ENCODE measurements at regions not wholly inside any gene's neighbourhood (a gene's known extent, or its start where the extent isn't known, plus 50 kb on each side); places are given as distances from the start of the nearest gene placed in this dataset.

- TF ChIP-seq CTCF (IDR thresholded peaks at IDR 0.05; ENCODE audit: insufficient read depth, low read depth, low read length, missing control alignments) = no peak
- DNase-seq (ENCODE audit: low read depth) = no peak
- no peak overlapping the region for H3K4me3 ChIP-seq (ENCODE audit: low read length)
These were observed 845.1 kb downstream of the DACH1 start for GRCh38 chr13:71021825-71022422.

- no peak overlapping the region for H3K4me3 ChIP-seq (ENCODE audit: low read length)
- TF ChIP-seq CTCF (IDR thresholded peaks at IDR 0.05; ENCODE audit: insufficient read depth, low read depth, low read length, missing control alignments) = no peak
- DNase-seq (ENCODE audit: low read depth) = no peak
These were observed 848.0 kb downstream of the DACH1 start for GRCh38 chr13:71018995-71019394.

GRCh38 chr13:71018544-71018943 lies 848.5 kb downstream of the DACH1 start:
- DNase-seq (ENCODE audit: low read depth) = no peak
- no peak overlapping the region for H3K4me3 ChIP-seq (ENCODE audit: low read length)
- TF ChIP-seq CTCF (IDR thresholded peaks at IDR 0.05; ENCODE audit: insufficient read depth, low read depth, low read length, missing control alignments) = no peak

GRCh38 chr13:71017607-71018006 lies 849.4 kb downstream of the DACH1 start:
- TF ChIP-seq CTCF (IDR thresholded peaks at IDR 0.05; ENCODE audit: insufficient read depth, low read depth, low read length, missing control alignments) = no peak
- H3K4me3 ChIP-seq (ENCODE audit: low read length) = no peak overlapping the region
- no peak for DNase-seq (ENCODE audit: low read depth)

GRCh38 chr13:71015516-71015915 lies 851.5 kb downstream of the DACH1 start:
- no peak for TF ChIP-seq CTCF (IDR thresholded peaks at IDR 0.05; ENCODE audit: insufficient read depth, low read depth, low read length, missing control alignments)
- no peak for DNase-seq (ENCODE audit: low read depth)
- H3K4me3 ChIP-seq (ENCODE audit: low read length) = no peak overlapping the region

- no peak for DNase-seq (ENCODE audit: low read depth)
- TF ChIP-seq CTCF (IDR thresholded peaks at IDR 0.05; ENCODE audit: insufficient read depth, low read depth, low read length, missing control alignments) = no peak
- H3K4me3 ChIP-seq (ENCODE audit: low read length) = no peak overlapping the region
These were observed 852.0 kb downstream of the DACH1 start for GRCh38 chr13:71015021-71015420.

- H3K4me3 ChIP-seq (ENCODE audit: low read length) = no peak overlapping the region
- no peak for DNase-seq (ENCODE audit: low read depth)
- no peak for TF ChIP-seq CTCF (IDR thresholded peaks at IDR 0.05; ENCODE audit: insufficient read depth, low read depth, low read length, missing control alignments)
These were observed 861.1 kb downstream of the DACH1 start for GRCh38 chr13:71005919-71006318.
